Loucy (cell line): ENCODE measurements at regions not wholly inside any gene's neighbourhood (a gene's known extent, or its start where the extent isn't known, plus 50 kb on each side); places are given as distances from the start of the nearest gene placed in this dataset.

Experiments
- H2AFZ ChIP-seq: fragments of 200-600 bp; sonication (generic); 2 replicates; pipeline ENCODE4 v1.6.0; 2016; ENCODE audit warnings: antibody characterized with exemption, mild to moderate bottlenecking, low read length, moderate library complexity
- H3F3A ChIP-seq: fragments of 200-600 bp; 2 replicates; pipeline ENCODE4 v1.6.0; 2016; ENCODE audit warnings: antibody characterized with exemption, low read depth, mild to moderate bottlenecking
- H3K27me3 ChIP-seq: fragments of 200-600 bp; sonication (generic); 2 replicates; pipeline ENCODE4 v1.6.1; 2014; ENCODE audit warnings: low read length, mild to moderate bottlenecking; ENCODE audit not compliant: insufficient read depth, poor library complexity, severe bottlenecking
- H3K36me3 ChIP-seq: fragments of 200-600 bp; sonication (generic); 2 replicates; pipeline ENCODE4 v1.6.1; 2016; ENCODE audit warnings: low read length; ENCODE audit not compliant: insufficient read depth
- H3K4me1 ChIP-seq: fragments of 200-600 bp; sonication (generic); 2 replicates; pipeline ENCODE4 v1.5.1; 2014; ENCODE audit warnings: low read length, mild to moderate bottlenecking; ENCODE audit not compliant: insufficient read depth, poor library complexity, severe bottlenecking
- H3K4me2 ChIP-seq: fragments of 200-600 bp; sonication (generic); 2 replicates; pipeline ENCODE4 v1.6.0; 2014; ENCODE audit warnings: antibody characterized with exemption, low read length, low read depth, mild to moderate bottlenecking; ENCODE audit not compliant: poor library complexity, severe bottlenecking
- H3K4me3 ChIP-seq: fragments of 200-600 bp; sonication (generic); 2 replicates; pipeline ENCODE4 v1.5.1; 2014; ENCODE audit warnings: low read length, mild to moderate bottlenecking, mixed read lengths; ENCODE audit not compliant: poor library complexity, severe bottlenecking
- H3K79me2 ChIP-seq: fragments of 200-600 bp; sonication (generic); 2 replicates; pipeline ENCODE4 v1.6.1; 2014; ENCODE audit warnings: low read length; ENCODE audit not compliant: insufficient read depth
- H3K9ac ChIP-seq: fragments of 200-600 bp; sonication (generic); 2 replicates; pipeline ENCODE4 v1.6.0; 2014; ENCODE audit warnings: mild to moderate bottlenecking, low read depth, low read length, moderate library complexity; ENCODE audit not compliant: poor library complexity, severe bottlenecking
- H3K9me2 ChIP-seq: fragments of 200-600 bp; sonication (generic); replicated peaks from 2 replicates; pipeline ENCODE4 v1.6.1; 2016; ENCODE audit warnings: low read depth, low read length, mixed read lengths
- H3K9me3 ChIP-seq: fragments of 200-600 bp; sonication (generic); 2 replicates; pipeline ENCODE4 v1.6.1; 2014; ENCODE audit warnings: mild to moderate bottlenecking, antibody characterized with exemption, low read length, low read depth; ENCODE audit not compliant: insufficient read depth
- H4K20me1 ChIP-seq: fragments of 200-600 bp; sonication (generic); 2 replicates; pipeline ENCODE4 v1.6.0; 2014; ENCODE audit warnings: antibody characterized with exemption, low read length, mild to moderate bottlenecking; ENCODE audit not compliant: insufficient read depth, poor library complexity, severe bottlenecking
- CTCF ChIP-seq: fragments of 200-600 bp; sonication (generic); conservative IDR thresholded peaks from 2 replicates; pipeline ENCODE4 v1.5.1; 2014; ENCODE audit warnings: mild to moderate bottlenecking, antibody characterized with exemption, low read length
- EZH2phosphoT487 ChIP-seq: fragments of 200-600 bp; IDR thresholded peaks from 2 replicates; pipeline ENCODE4 v1.6.1; 2018; ENCODE audit warnings: antibody characterized with exemption, mild to moderate bottlenecking, moderate library complexity, borderline replicate concordance

- Histone ChIP-seq H4K20me1 (no peaks in the 10 kb centered on the region), H3F3A (no peaks in the 10 kb centered on the region), H2AFZ (no peak overlapping the region), H3K9me3 (no peaks in the 10 kb centered on the region), H3K9ac (no peak overlapping the region), H3K27me3 (no peaks in the 10 kb centered on the region), H3K36me3 (no peaks in the 10 kb centered on the region), H3K4me2 (no peak overlapping the region), H3K4me1 (no peaks in the 10 kb centered on the region), H3K9me2 (no peaks in the 10 kb centered on the region), H3K4me3 (no peak overlapping the region), H3K79me2 (no peaks in the 10 kb centered on the region)
- TF ChIP-seq EZH2phosphoT487, result no peak
- no peak for TF ChIP-seq CTCF
Measured at GRCh38 chr5:62042007-62042406, 264.0 kb upstream of the KIF2A start.

- Histone ChIP-seq H3K79me2 (no peaks in the 10 kb centered on the region), H3K9ac (no peak overlapping the region), H3F3A (no peaks in the 10 kb centered on the region), H3K9me2 (no peaks in the 10 kb centered on the region), H2AFZ (no peak overlapping the region), H3K36me3 (no peaks in the 10 kb centered on the region), H4K20me1 (no peaks in the 10 kb centered on the region), H3K27me3 (no peaks in the 10 kb centered on the region), H3K9me3 (no peaks in the 10 kb centered on the region), H3K4me2 (no peak overlapping the region), H3K4me3 (no peak overlapping the region), H3K4me1 (no peaks in the 10 kb centered on the region)
- TF ChIP-seq CTCF, result no peak
- TF ChIP-seq EZH2phosphoT487, result no peak
Measured at GRCh38 chr5:62043289-62044280, 262.4 kb upstream of the KIF2A start.

- Histone ChIP-seq H3K36me3 (no peaks in the 10 kb centered on the region), H3K4me2 (no peak overlapping the region)
Measured at GRCh38 chr5:62044989-62045388, 261.0 kb upstream of the KIF2A start.

More at GRCh38 chr5:62044989-62045388, 261.0 kb upstream of the KIF2A start:
- Histone ChIP-seq H3K9me3 (no peaks in the 10 kb centered on the region), H3K27me3 (no peaks in the 10 kb centered on the region), H3K4me1 (no peaks in the 10 kb centered on the region), H3K79me2 (no peaks in the 10 kb centered on the region), H3K4me3 (no peak overlapping the region), H2AFZ (no peak overlapping the region), H3K9ac (no peak overlapping the region), H3F3A (no peaks in the 10 kb centered on the region), H4K20me1 (no peaks in the 10 kb centered on the region), H3K9me2 (no peaks in the 10 kb centered on the region)
- no peak for TF ChIP-seq EZH2phosphoT487
- no peak for TF ChIP-seq CTCF
